ENCODE measurements at regions not wholly inside any gene's neighbourhood (a gene's known extent, or its start where the extent isn't known, plus 50 kb on each side); places are given as distances from the start of the nearest gene placed in this dataset.

GRCh38 chr2:121064186-121064585 lies 220.8 kb downstream of the TFCP2L1 start:
- H3K4me3 ChIP-seq: no peak overlapping the region
- no peaks in the 10 kb centered on the region for H3K4me1 ChIP-seq (replicated peaks in 1 of 2)
- no peaks in the 10 kb centered on the region for H3K27me3 ChIP-seq
- H3K9me3 ChIP-seq (replicated peaks in 1 of 3): no peaks in the 10 kb centered on the region
- no peak overlapping the region for H3K27ac ChIP-seq
- 76 to 90% (median 86%) methylated on average over 12 of the region's 12 CpGs for WGBS, 4 donors
- intact Hi-C loops (cut with DNase I): no loop called here
- no peak for DNase-seq
- TF ChIP-seq POLR2A (IDR thresholded peaks at IDR 0.05) (no peak), CTCF (IDR thresholded peaks at IDR 0.05) (no peak)
- no peaks in the 10 kb centered on the region for H3K36me3 ChIP-seq (replicated peaks in 1 of 2)

- H3K4me1 ChIP-seq (replicated peaks in 1 of 2): no peaks in the 10 kb centered on the region
- no peak overlapping the region for H3K27ac ChIP-seq
- WGBS, 4 donors: 78 to 90% (median 87%) methylated on average over 5 of the region's 5 CpGs
- no peak for DNase-seq
- H3K4me3 ChIP-seq: no peak overlapping the region
- no peaks in the 10 kb centered on the region for H3K36me3 ChIP-seq (replicated peaks in 1 of 2)
- no peak for TF ChIP-seq POLR2A (IDR thresholded peaks at IDR 0.05)
- TF ChIP-seq CTCF (IDR thresholded peaks at IDR 0.05): no peak
- H3K9me3 ChIP-seq (replicated peaks in 1 of 3): no peaks in the 10 kb centered on the region
- no peaks in the 10 kb centered on the region for H3K27me3 ChIP-seq
- intact Hi-C loops (cut with DNase I): no loop called here
Observed at GRCh38 chr2:121065239-121065638, 219.8 kb downstream of the TFCP2L1 start.

- 90 to 95% (median 93%) methylated on average over 6 of the region's 6 CpGs for WGBS, 4 donors
- intact Hi-C loops (cut with DNase I): no loop called here
- TF ChIP-seq CTCF (IDR thresholded peaks at IDR 0.05) (no peak), POLR2A (IDR thresholded peaks at IDR 0.05) (no peak)
- Histone ChIP-seq H3K4me1 (replicated peaks in 1 of 2) (no peaks in the 10 kb centered on the region), H3K4me3 (no peak overlapping the region), H3K27ac (no peak overlapping the region), H3K27me3 (no peaks in the 10 kb centered on the region), H3K9me3 (replicated peaks in 1 of 3) (no peaks in the 10 kb centered on the region), H3K36me3 (replicated peaks in 1 of 2) (no peaks in the 10 kb centered on the region)
- no peak for DNase-seq
Observed at GRCh38 chr2:121066526-121066925, 218.5 kb downstream of the TFCP2L1 start.

- Histone ChIP-seq H3K27ac (no peak overlapping the region), H3K36me3 (replicated peaks in 1 of 2) (no peaks in the 10 kb centered on the region), H3K9me3 (replicated peaks in 1 of 3) (no peaks in the 10 kb centered on the region), H3K27me3 (no peaks in the 10 kb centered on the region), H3K4me1 (replicated peaks in 1 of 2) (no peaks in the 10 kb centered on the region), H3K4me3 (no peak overlapping the region)
- intact Hi-C loops (cut with DNase I): loop anchor here in 1 of 2 donors (2.0 kb wide), 1 partner anchor 366 kb away; no protein-coding TSS in a partner anchor
- DNase-seq: no peak
- TF ChIP-seq CTCF (IDR thresholded peaks at IDR 0.05) (no peak), POLR2A (IDR thresholded peaks at IDR 0.05) (no peak)
- WGBS, 4 donors: 79 to 92% (median 80%) methylated on average over 4 to 7 of the region's 7 CpGs
Observed at GRCh38 chr2:121068851-121069250, 216.2 kb downstream of the TFCP2L1 start.
